ENCODE measurements at regions not wholly inside any gene's neighbourhood (a gene's known extent, or its start where the extent isn't known, plus 50 kb on each side); places are given as distances from the start of the nearest gene placed in this dataset.
"Not testable (repeated sequence)": the region's sequence is repeated elsewhere in the genome, so short reads cannot be mapped to it uniquely, and the experiment has no call there.

- DNase-seq, result no peak
These were observed 733.0 kb downstream of the GRIK2 start for GRCh38 chr6:102126488-102126887.

GRCh38 chr6:102127253-102127652, 733.7 kb downstream of the GRIK2 start:
- DNase-seq, result no peak

- no peak for DNase-seq
These were observed 744.4 kb downstream of the GRIK2 start for GRCh38 chr6:102137859-102138258.

- DNase-seq, result peak; percentile 48
These were observed 755.7 kb downstream of the GRIK2 start for GRCh38 chr6:102149191-102149590.

GRCh38 chr6:102150549-102150948, 757.0 kb downstream of the GRIK2 start:
- DNase-seq, result no peak

GRCh38 chr6:102154176-102154575, 760.7 kb downstream of the GRIK2 start:
- DNase-seq, result no peak

GRCh38 chr6:102154874-102155273, 761.4 kb downstream of the GRIK2 start:
- DNase-seq, result no peak

GRCh38 chr6:102169802-102170201, 776.3 kb downstream of the GRIK2 start:
- DNase-seq, result not testable (repeated sequence)

- DNase-seq, result no peak
These were observed 793.7 kb downstream of the GRIK2 start for GRCh38 chr6:102187186-102187585.

- no peak for DNase-seq
These were observed 801.8 kb downstream of the GRIK2 start for GRCh38 chr6:102195311-102195710.

- DNase-seq, result no peak
These were observed 803.7 kb downstream of the GRIK2 start for GRCh38 chr6:102197211-102197610.

GRCh38 chr6:102204351-102204750, 810.8 kb downstream of the GRIK2 start:
- no peak for DNase-seq

- DNase-seq, result no peak
These were observed 821.9 kb downstream of the GRIK2 start for GRCh38 chr6:102215425-102215824.

- DNase-seq, result no peak
These were observed 822.7 kb downstream of the GRIK2 start for GRCh38 chr6:102216232-102216631.

- no peak for DNase-seq
These were observed 830.4 kb downstream of the GRIK2 start for GRCh38 chr6:102223942-102224341.

GRCh38 chr6:102229271-102229670, 835.8 kb downstream of the GRIK2 start:
- no peak for DNase-seq

Data from NCI-H446 treated with DMSO at 0.1 percent for 48 hours (cell line).